Head of caudate nucleus (tissue), 42 donors: ENCODE measurements at regions not wholly inside any gene's neighbourhood (a gene's known extent, or its start where the extent isn't known, plus 50 kb on each side); places are given as distances from the start of the nearest gene placed in this dataset.
A peak's percentile ranks its signal among the peaks of the same experiment; 100 is the strongest.
"Not testable (repeated sequence)": the region's sequence is repeated elsewhere in the genome, so short reads cannot be mapped to it uniquely, and the experiment has no call there.

Source experiments
- DNase-seq, 42 donors: peaks; one replicate each; pipeline versions ENCODE4 v3.0.0 to v3.0.0-alpha.2; 2020 to 2021; ENCODE audit warnings: mixed read lengths in 7 of 42
- intact Hi-C: fragments of 100-400 bp; cut with DNase I; formaldehyde crosslinking; loops from one replicate; pipeline ENCODE4 v1.15.0; 2022

- intact Hi-C loops: no loop called here
- DNase-seq: no peak
Measured at GRCh38 chr6:92274588-92274987, 1144.8 kb downstream of the EPHA7 start.

DNA sequence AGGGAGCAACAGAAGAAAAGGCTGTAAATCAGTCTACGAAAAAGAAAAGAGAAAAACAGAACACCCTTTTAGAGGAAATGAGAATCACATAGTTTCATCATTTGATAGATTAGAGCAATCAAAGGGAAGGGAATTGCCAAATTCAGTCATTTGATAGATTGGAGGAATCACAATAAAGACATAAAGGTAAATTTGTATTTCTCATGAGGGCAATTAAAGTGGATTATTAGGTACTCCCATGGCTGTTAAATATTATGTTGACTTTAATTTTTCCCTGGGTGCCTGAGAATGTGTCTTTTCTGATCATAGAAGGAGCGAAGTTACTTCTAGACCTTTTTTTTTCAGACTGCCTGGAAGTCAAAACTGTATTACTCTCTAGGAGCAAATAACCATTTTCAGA is 1145.7 kb downstream of the EPHA7 start:
- intact Hi-C loops: no loop called here

DNA sequence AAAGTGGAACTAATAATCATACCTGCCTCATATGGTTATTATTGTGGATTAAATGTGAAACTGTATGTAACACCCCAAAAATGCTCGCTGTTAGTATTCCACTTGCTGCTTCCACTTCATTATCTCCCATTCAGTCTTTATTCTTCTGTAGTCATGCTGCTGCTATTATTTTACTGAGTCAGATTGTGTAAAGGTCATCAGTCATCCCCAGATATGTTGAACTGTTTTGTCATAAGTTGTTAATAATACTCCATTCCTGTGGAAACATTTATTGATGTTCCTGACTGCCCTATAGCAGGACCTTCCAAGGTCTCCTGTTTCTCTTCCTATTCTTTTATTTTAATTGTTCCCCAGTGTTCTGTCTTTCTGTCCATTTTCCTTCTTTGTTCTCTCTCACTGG is 1148.3 kb downstream of the EPHA7 start:
- DNase-seq: no peak
- intact Hi-C loops: no loop called here

More for the DNA sequence above, 1145.7 kb downstream of the EPHA7 start:
- DNase-seq: no peak

DNA sequence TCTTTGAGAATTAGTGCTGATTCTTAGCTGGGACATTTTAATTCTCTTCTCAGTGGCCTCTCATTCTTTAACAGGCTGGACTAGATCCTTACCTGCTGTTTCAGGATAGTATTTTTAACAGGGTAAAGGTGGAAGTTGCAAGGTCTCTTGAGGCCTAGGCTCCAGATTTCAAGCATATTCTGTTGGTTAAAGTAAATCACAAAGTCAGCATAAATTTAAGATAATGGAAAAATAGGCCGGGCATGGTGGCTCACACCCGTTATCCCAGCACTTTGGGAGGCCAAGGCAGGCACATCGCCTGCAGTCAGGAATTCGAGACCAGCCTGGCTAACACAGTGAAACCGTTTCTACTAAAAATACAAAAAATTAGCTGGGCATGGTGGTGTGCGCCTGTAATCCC is 1149.0 kb downstream of the EPHA7 start:
- intact Hi-C loops: no loop called here

GRCh38 chr6:92267335-92267734 is 1152.0 kb downstream of the EPHA7 start:
- DNase-seq: no peak
- intact Hi-C loops: no loop called here

More for the DNA sequence above, 1149.0 kb downstream of the EPHA7 start:
- DNase-seq: no peak

GRCh38 chr6:92263864-92264263 is 1155.5 kb downstream of the EPHA7 start:
- no peak for DNase-seq

GRCh38 chr6:92259171-92259570 is 1160.2 kb downstream of the EPHA7 start:
- no peak for DNase-seq
- intact Hi-C loops: no loop called here

More at GRCh38 chr6:92263864-92264263, 1155.5 kb downstream of the EPHA7 start:
- intact Hi-C loops: no loop called here

- DNase-seq: no peak
- intact Hi-C loops: no loop called here
Measured at GRCh38 chr6:92243315-92243714, 1176.0 kb downstream of the EPHA7 start.

GRCh38 chr6:92231171-92231701 is 1188.1 kb downstream of the EPHA7 start:
- no peak for DNase-seq
- intact Hi-C loops: no loop called here

- DNase-seq, intact Hi-C loops: not testable (repeated sequence)
Measured at GRCh38 chr6:92219987-92220386, 1199.4 kb downstream of the EPHA7 start.

GRCh38 chr6:92216717-92217116 is 1202.6 kb downstream of the EPHA7 start:
- DNase-seq: no peak
- intact Hi-C loops: no loop called here

- DNase-seq: no peak
- intact Hi-C loops: no loop called here
Measured at GRCh38 chr6:92201618-92202017, 1217.7 kb downstream of the EPHA7 start.

GRCh38 chr6:92196325-92196724 is 1223.0 kb downstream of the EPHA7 start:
- DNase-seq: peak in 1 of 42 donors; percentile 6
- intact Hi-C loops: no loop called here

- DNase-seq: no peak
- intact Hi-C loops: no loop called here
Measured at GRCh38 chr6:92195796-92196195, 1223.6 kb downstream of the EPHA7 start.

DNA sequence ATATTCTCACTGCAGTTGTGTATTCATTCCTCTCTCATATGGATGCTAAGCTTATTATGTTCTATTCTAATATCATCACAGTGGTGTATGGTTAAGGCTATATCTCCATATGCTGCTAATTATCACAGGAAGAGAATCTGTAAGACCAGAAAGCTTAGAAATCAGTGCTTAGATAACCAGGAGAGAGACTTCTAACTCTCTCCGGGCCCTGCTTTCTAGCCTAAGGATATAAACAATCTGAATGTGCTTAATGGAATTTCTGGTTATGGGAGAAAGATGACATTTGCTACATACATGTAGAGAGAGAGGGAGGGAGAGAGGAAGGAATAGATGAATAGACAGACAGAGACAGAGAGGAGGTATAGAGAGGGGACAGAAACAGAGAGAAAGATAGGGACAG is 1231.3 kb downstream of the EPHA7 start:
- no peak for DNase-seq
- intact Hi-C loops: no loop called here

- no peak for DNase-seq
- intact Hi-C loops: no loop called here
Measured at GRCh38 chr6:92184933-92185332, 1234.4 kb downstream of the EPHA7 start.

GRCh38 chr6:92181347-92181746 is 1238.0 kb downstream of the EPHA7 start:
- intact Hi-C loops: no loop called here
- no peak for DNase-seq

GRCh38 chr6:92180090-92180489 is 1239.3 kb downstream of the EPHA7 start:
- no peak for DNase-seq
- intact Hi-C loops: no loop called here

DNA sequence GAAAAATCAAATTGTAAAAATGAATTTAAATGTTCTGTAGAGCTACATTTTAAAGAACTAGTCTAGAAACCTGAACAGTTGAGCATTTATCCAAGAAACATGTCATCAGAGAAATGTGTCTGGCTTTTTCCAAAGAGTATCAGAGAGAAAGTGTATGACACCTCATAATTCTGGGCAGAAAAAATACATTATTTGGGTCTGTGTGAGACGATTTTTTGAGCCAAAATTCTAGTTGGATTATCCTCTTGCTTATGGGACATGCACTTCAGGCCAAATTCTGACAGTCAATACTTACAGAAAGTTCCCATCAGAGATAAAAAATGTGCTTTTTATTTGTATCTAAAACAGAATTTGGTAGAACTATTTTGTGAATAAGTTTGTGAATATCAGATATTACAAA is 1242.7 kb downstream of the EPHA7 start:
- intact Hi-C loops: no loop called here
- DNase-seq: no peak

DNA sequence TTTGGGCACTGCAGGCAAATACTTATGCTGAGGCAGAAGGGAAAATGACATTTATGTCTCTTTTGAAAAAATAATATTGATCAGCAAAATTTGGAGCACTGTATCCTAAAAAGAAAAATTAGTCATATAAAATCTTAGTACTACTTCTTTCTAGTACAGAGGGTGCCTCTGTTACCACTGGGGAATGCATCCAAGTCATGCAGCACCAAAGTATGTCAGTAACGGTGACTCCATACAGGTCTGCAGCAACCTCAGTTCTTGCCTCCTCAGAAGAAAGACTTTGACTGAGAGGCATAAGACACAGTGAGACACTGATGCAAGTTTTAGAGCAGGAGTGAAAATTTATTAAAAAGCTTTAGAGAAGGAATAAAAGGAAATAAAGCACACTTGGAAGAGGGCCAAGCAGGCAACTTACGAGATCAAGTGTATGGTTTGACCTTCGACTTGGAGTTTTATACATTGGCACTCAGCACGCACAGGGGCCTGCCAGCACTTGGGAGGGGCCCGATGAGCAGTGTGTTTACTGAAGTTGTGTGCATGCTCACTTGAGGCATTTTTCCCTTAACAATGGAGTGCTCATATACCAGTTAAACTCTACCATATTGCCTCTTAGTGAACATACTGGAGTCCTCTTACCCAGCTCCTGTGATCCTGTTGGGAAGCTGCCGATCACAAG is 1244.8 kb downstream of the EPHA7 start:
- no peak for DNase-seq
- intact Hi-C loops: no loop called here

DNA sequence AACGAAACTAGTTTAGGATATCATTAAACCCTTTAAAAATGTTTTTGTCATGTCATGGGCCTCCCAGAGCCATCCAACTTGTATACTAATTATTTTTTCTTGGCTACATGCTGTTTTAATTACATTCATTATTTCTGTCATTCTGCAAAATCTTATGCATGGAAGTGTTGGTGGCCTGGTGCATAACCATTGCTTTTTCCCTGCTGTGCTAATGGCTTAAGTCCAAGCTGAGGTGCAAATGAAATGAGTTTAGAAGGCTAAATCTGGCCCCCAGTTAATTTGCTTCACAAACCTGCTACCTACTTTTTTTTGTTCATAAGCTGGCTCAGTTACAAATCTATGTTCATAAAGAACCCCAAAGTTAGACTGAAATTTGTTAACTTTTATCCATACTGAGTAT is 1249.9 kb downstream of the EPHA7 start:
- DNase-seq: no peak

More for the DNA sequence above, 1249.9 kb downstream of the EPHA7 start:
- intact Hi-C loops: no loop called here
